Endothelial cell of umbilical vein (primary cell): ENCODE measurements at regions not wholly inside any gene's neighbourhood (a gene's known extent, or its start where the extent isn't known, plus 50 kb on each side); places are given as distances from the start of the nearest gene placed in this dataset.

Experiments used
- EZH2 ChIP-seq: IDR thresholded peaks from 2 replicates; pipeline ENCODE4 v1.6.1; 2012; ENCODE audit warnings: borderline replicate concordance, low read depth, mild to moderate bottlenecking, moderate library complexity, low read length, inconsistent platforms; ENCODE audit not compliant: severe bottlenecking
- FOS ChIP-seq: IDR thresholded peaks from 2 replicates; pipeline ENCODE4 v1.6.1; 2011; ENCODE audit warnings: mild to moderate bottlenecking, low read length, moderate library complexity, borderline replicate concordance; ENCODE audit not compliant: insufficient read depth
- GATA2 ChIP-seq: IDR thresholded peaks from 2 replicates; pipeline ENCODE4 v1.7.0; 2011; ENCODE audit warnings: low read depth, mild to moderate bottlenecking, moderate library complexity, mixed read lengths, low read length; ENCODE audit not compliant: insufficient read length, insufficient read depth
- JUN ChIP-seq: IDR thresholded peaks from 2 replicates; pipeline ENCODE4 v1.6.1; 2011; ENCODE audit warnings: borderline replicate concordance, low read depth; ENCODE audit not compliant: insufficient read length, insufficient read depth
- MYC ChIP-seq: IDR thresholded peaks from one replicate; pipeline ENCODE4 v1.6.1; 2011; ENCODE audit warnings: mild to moderate bottlenecking, low read depth, low read length
- POLR2A ChIP-seq: IDR thresholded peaks from 2 replicates; pipeline ENCODE4 v1.6.1; 2012; ENCODE audit warnings: low read depth, mild to moderate bottlenecking, control low read depth, low read length
- POLR2AphosphoS5 ChIP-seq: IDR thresholded peaks from 2 replicates; pipeline ENCODE4 v1.6.1; 2012; ENCODE audit warnings: low read depth, mild to moderate bottlenecking, control low read depth, low read length, moderate library complexity; ENCODE audit not compliant: insufficient read depth
- TF ChIP-seq, protein P1 (sequence below): IDR thresholded peaks from 2 replicates; pipeline ENCODE4 v1.6.1; 2011; ENCODE audit not compliant: insufficient read depth, insufficient read length
- TF ChIP-seq, protein P2 (sequence below), 2 donors: IDR thresholded peaks; 1 replicate in 1 of 2; 2 replicates in 1 of 2; pipeline ENCODE4 v1.5.1; 2011; ENCODE audit warnings: low read length in 2 of 2, mild to moderate bottlenecking in 2 of 2, moderate library complexity in 2 of 2, control low read depth in 1 of 2, inconsistent platforms in 1 of 2, low read depth in 1 of 2; ENCODE audit not compliant: insufficient read depth in 1 of 2; ENCODE audit errors: extremely low read depth in 1 of 2

DNA sequence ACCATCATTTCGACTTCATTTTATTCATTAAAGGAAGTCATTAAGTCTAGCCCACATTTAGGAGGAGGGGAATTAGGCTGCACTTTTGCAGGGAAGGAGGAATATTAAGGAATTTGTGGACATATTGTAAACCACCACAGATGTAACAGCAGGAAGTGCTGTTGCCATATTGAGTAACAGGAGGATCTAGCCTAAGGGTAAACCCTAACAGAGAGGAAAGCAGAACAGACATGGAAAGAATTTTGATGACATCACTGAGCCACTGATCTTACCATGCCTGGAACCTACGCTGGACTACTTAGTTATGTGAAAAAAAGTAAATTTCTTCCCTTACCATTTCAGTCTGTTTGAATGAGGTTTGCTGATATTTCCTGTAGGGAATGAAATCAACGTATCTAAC lies 100.7 kb upstream of the ATF7IP start:
- TF ChIP-seq, protein P1, sequence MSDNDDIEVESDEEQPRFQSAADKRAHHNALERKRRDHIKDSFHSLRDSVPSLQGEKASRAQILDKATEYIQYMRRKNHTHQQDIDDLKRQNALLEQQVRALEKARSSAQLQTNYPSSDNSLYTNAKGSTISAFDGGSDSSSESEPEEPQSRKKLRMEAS: no peak
- TF ChIP-seq, protein P2, sequence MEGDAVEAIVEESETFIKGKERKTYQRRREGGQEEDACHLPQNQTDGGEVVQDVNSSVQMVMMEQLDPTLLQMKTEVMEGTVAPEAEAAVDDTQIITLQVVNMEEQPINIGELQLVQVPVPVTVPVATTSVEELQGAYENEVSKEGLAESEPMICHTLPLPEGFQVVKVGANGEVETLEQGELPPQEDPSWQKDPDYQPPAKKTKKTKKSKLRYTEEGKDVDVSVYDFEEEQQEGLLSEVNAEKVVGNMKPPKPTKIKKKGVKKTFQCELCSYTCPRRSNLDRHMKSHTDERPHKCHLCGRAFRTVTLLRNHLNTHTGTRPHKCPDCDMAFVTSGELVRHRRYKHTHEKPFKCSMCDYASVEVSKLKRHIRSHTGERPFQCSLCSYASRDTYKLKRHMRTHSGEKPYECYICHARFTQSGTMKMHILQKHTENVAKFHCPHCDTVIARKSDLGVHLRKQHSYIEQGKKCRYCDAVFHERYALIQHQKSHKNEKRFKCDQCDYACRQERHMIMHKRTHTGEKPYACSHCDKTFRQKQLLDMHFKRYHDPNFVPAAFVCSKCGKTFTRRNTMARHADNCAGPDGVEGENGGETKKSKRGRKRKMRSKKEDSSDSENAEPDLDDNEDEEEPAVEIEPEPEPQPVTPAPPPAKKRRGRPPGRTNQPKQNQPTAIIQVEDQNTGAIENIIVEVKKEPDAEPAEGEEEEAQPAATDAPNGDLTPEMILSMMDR (IDR thresholded peaks at IDR 0.05; ENCODE audit: extremely low read depth in 1 of 2, insufficient read depth in 1 of 2, low read depth in 1 of 2, low read length in 2 of 2): no peak
- TF ChIP-seq POLR2AphosphoS5 (no peak), POLR2A (no peak), EZH2 (no peak), MYC (no peak), FOS (no peak), JUN (no peak), GATA2 (no peak)
